GM23248 (cell line): ENCODE measurements at regions not wholly inside any gene's neighbourhood (a gene's known extent, or its start where the extent isn't known, plus 50 kb on each side); places are given as distances from the start of the nearest gene placed in this dataset.

Source experiments
- DNase-seq: peaks from one replicate; pipeline ENCODE4 v3.0.0-alpha.2; 2015
- H2AFZ ChIP-seq: fragments of 200-600 bp; sonication (generic); 2 replicates; pipeline ENCODE4 v1.6.1; 2016; ENCODE audit warnings: antibody characterized with exemption
- H3F3A ChIP-seq: fragments of 200-600 bp; sonication (generic); 2 replicates; pipeline ENCODE4 v1.6.1; 2016; ENCODE audit warnings: mild to moderate bottlenecking, antibody characterized with exemption, mixed run types; ENCODE audit not compliant: insufficient read depth
- H3K27ac ChIP-seq: fragments of 200-600 bp; sonication (generic); 2 replicates; pipeline ENCODE4 v1.5.1; 2016; ENCODE audit warnings: mild to moderate bottlenecking
- H3K27me3 ChIP-seq: fragments of 200-600 bp; sonication (generic); replicated peaks from 2 replicates; pipeline ENCODE4 v1.6.1; 2016; ENCODE audit warnings: mild to moderate bottlenecking; ENCODE audit not compliant: insufficient read depth
- H3K36me3 ChIP-seq: fragments of 200-600 bp; sonication (generic); 2 replicates; pipeline ENCODE4 v1.6.1; 2016; ENCODE audit warnings: low read depth, mild to moderate bottlenecking
- H3K4me1 ChIP-seq: fragments of 200-600 bp; sonication (generic); 2 replicates; pipeline ENCODE4 v1.6.1; 2016; ENCODE audit warnings: mild to moderate bottlenecking; ENCODE audit not compliant: insufficient read depth
- H3K4me2 ChIP-seq: fragments of 200-600 bp; sonication (generic); one replicate; pipeline ENCODE4 v1.6.1; 2016; ENCODE audit warnings: mild to moderate bottlenecking; ENCODE audit not compliant: unreplicated experiment
- H3K4me3 ChIP-seq: fragments of 200-600 bp; sonication (generic); 2 replicates; pipeline ENCODE4 v1.5.1; 2016; ENCODE audit warnings: mild to moderate bottlenecking
- H3K79me2 ChIP-seq: fragments of 200-600 bp; sonication (generic); 2 replicates; pipeline ENCODE4 v1.6.1; 2016; ENCODE audit warnings: mild to moderate bottlenecking; ENCODE audit not compliant: insufficient read depth
- H3K9ac ChIP-seq: fragments of 200-600 bp; sonication (generic); 2 replicates; pipeline ENCODE4 v1.6.1; 2016; ENCODE audit warnings: mild to moderate bottlenecking
- H3K9me2 ChIP-seq: fragments of 200-600 bp; sonication (generic); 2 replicates; pipeline ENCODE4 v1.6.1; 2016; ENCODE audit warnings: mixed run types, mild to moderate bottlenecking, moderate library complexity; ENCODE audit not compliant: insufficient read depth
- H3K9me3 ChIP-seq: fragments of 200-600 bp; sonication (generic); one replicate; pipeline ENCODE4 v1.6.1; 2017; ENCODE audit warnings: low read depth
- H4K20me1 ChIP-seq: fragments of 200-600 bp; sonication (generic); 2 replicates; pipeline ENCODE4 v1.6.0; 2016; ENCODE audit not compliant: insufficient read depth
- EZH2 ChIP-seq: fragments of 200-600 bp; sonication (generic); IDR thresholded peaks from 2 replicates; pipeline ENCODE4 v1.6.1; 2018; ENCODE audit warnings: antibody characterized with exemption, mild to moderate bottlenecking; ENCODE audit not compliant: insufficient read depth, poor library complexity, severe bottlenecking
- EZH2phosphoT487 ChIP-seq: fragments of 200-600 bp; sonication (generic); IDR thresholded peaks from 2 replicates; pipeline ENCODE4 v1.6.1; 2018; ENCODE audit warnings: antibody characterized with exemption, moderate library complexity, mild to moderate bottlenecking, low read depth; ENCODE audit not compliant: insufficient read depth
- WGBS, 2 experiments: methylation state at CpG; one replicate each; pipeline ENCODE4 v1.1.6; 2015 to 2017; ENCODE audit warnings: low lambda C conversion rate in 2 of 2, low coverage in 1 of 2; ENCODE audit errors: missing lambda C conversion rate in 2 of 2; 5-methylcytosine and 5-hydroxymethylcytosine counted together
- in situ Hi-C: fragments of 300-500 bp; cut with MboI; formaldehyde crosslinking; loops from 2 replicates; pipeline ENCODE4 v1.15.0; 2020

DNA sequence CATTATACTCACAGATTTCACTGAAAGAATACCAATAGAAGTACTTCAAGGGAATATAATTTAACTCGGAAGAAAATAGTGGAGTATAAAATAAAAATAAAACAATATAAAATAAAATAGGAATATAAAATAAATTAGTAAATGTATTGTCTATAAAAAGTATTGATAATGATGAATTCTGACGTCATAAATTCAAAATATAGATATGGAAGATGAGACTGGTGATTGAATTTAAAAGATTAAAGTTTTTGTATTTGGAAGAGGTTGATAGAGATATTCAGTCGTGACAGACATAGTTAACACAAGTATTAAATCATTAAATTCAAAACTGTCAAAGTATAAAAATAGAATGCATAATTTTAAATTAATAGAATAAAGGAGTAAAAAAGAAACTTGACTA lies 964.9 kb upstream of the C9orf72 start:
- Histone ChIP-seq H3K27me3 (no peaks in the 10 kb centered on the region), H4K20me1 (no peaks in the 10 kb centered on the region), H3K27ac (no peak overlapping the region), H3K4me3 (no peak overlapping the region), H3K9ac (no peak overlapping the region), H3K36me3 (no peaks in the 10 kb centered on the region), H3K79me2 (no peaks in the 10 kb centered on the region), H3F3A (no peaks in the 10 kb centered on the region), H3K4me2 (no peak overlapping the region), H3K9me3 (no peaks in the 10 kb centered on the region), H3K4me1 (no peaks in the 10 kb centered on the region), H3K9me2 (no peaks in the 10 kb centered on the region), H2AFZ (no peak overlapping the region)
- no peak for DNase-seq
- TF ChIP-seq EZH2 (no peak), EZH2phosphoT487 (no peak)
- 8 to 12% methylated on average over 3 of the region's 3 CpGs for WGBS, 2 experiments
- in situ Hi-C loops = no loop called here

- no peaks in the 10 kb centered on the region for H3K9me2 ChIP-seq
- H2AFZ ChIP-seq = no peak overlapping the region
- no peaks in the 10 kb centered on the region for H3K4me1 ChIP-seq
- in situ Hi-C loops = no loop called here
- no peaks in the 10 kb centered on the region for H3K9me3 ChIP-seq
- no peak for DNase-seq
- H3K4me2 ChIP-seq = no peak overlapping the region
- no peaks in the 10 kb centered on the region for H3K36me3 ChIP-seq
- H3K4me3 ChIP-seq = no peak overlapping the region
- H3F3A ChIP-seq = no peaks in the 10 kb centered on the region
- no peak overlapping the region for H3K9ac ChIP-seq
- no peaks in the 10 kb centered on the region for H4K20me1 ChIP-seq
- no peaks in the 10 kb centered on the region for H3K27me3 ChIP-seq
- H3K27ac ChIP-seq = no peak overlapping the region
- TF ChIP-seq EZH2 = no peak
- no peak for TF ChIP-seq EZH2phosphoT487
- H3K79me2 ChIP-seq = no peaks in the 10 kb centered on the region
- WGBS, 2 experiments = 31 to 35% methylated on average over 1 of the region's 1 CpG
Measured at GRCh38 chr9:28539434-28540070, 966.3 kb upstream of the C9orf72 start.

- Histone ChIP-seq H3K27ac (no peak overlapping the region), H4K20me1 (no peaks in the 10 kb centered on the region), H2AFZ (no peak overlapping the region), H3K9me2 (no peaks in the 10 kb centered on the region), H3F3A (no peaks in the 10 kb centered on the region), H3K9ac (no peak overlapping the region), H3K27me3 (no peaks in the 10 kb centered on the region), H3K4me2 (no peak overlapping the region), H3K79me2 (no peaks in the 10 kb centered on the region), H3K36me3 (no peaks in the 10 kb centered on the region), H3K4me1 (no peaks in the 10 kb centered on the region), H3K9me3 (no peaks in the 10 kb centered on the region), H3K4me3 (no peak overlapping the region)
- WGBS, 2 experiments = 5 to 10% methylated on average over 4 of the region's 4 CpGs
- in situ Hi-C loops = no loop called here
- TF ChIP-seq EZH2phosphoT487 = no peak
- no peak for TF ChIP-seq EZH2
- DNase-seq = no peak
Measured at GRCh38 chr9:28542928-28543327, 969.6 kb upstream of the C9orf72 start.

GRCh38 chr9:28547527-28547926 lies 974.2 kb upstream of the C9orf72 start:
- Histone ChIP-seq H3K36me3 (no peaks in the 10 kb centered on the region), H3K9me3 (no peaks in the 10 kb centered on the region), H4K20me1 (no peaks in the 10 kb centered on the region), H3K27ac (no peak overlapping the region), H2AFZ (no peak overlapping the region), H3K27me3 (no peaks in the 10 kb centered on the region), H3K4me1 (no peaks in the 10 kb centered on the region), H3K9ac (no peak overlapping the region), H3K4me2 (no peak overlapping the region), H3K9me2 (no peaks in the 10 kb centered on the region), H3K79me2 (no peaks in the 10 kb centered on the region), H3K4me3 (no peak overlapping the region), H3F3A (no peaks in the 10 kb centered on the region)
- in situ Hi-C loops = no loop called here
- DNase-seq = no peak
- WGBS, 2 experiments = 2 to 5% methylated on average over 2 of the region's 2 CpGs
- TF ChIP-seq EZH2phosphoT487 = no peak
- TF ChIP-seq EZH2 = no peak
